Body of pancreas (tissue), 4 donors: ENCODE measurements at regions not wholly inside any gene's neighbourhood (a gene's known extent, or its start where the extent isn't known, plus 50 kb on each side); places are given as distances from the start of the nearest gene placed in this dataset.

Experiments
- CTCF ChIP-seq, 7 experiments: fragments of 450-650 bp in 4 of 7; fragments of 200-600 bp in 3 of 7; sonication (generic) in 3 of 7; IDR thresholded peaks; one replicate each; pipeline ENCODE4 v1.5.1; 2016 to 2019; ENCODE audit warnings: antibody characterized with exemption in 7 of 7
- POLR2A ChIP-seq, 3 donors: fragments of 450-650 bp; IDR thresholded peaks; one replicate each; pipeline ENCODE4 v1.6.1; 2016; ENCODE audit warnings: antibody characterized with exemption in 3 of 3, mild to moderate bottlenecking in 2 of 3

GRCh38 chr2:144625626-144626025 lies 105.7 kb upstream of the ZEB2 start:
- TF ChIP-seq POLR2A (IDR thresholded peaks at IDR 0.05) (no peak), CTCF (IDR thresholded peaks at IDR 0.05) (no peak)
